GM21528 (cell line): ENCODE measurements at regions not wholly inside any gene's neighbourhood (a gene's known extent, or its start where the extent isn't known, plus 50 kb on each side); places are given as distances from the start of the nearest gene placed in this dataset.

ENCODE experiments used
- ATAC-seq: cut with Tn5 transposase; IDR thresholded peaks from one replicate; pipeline ENCODE4 v1.9.1; 2021; ENCODE audit warnings: mild to moderate bottlenecking, moderate library complexity; ENCODE audit not compliant: unreplicated experiment, low FRiP score

DNA sequence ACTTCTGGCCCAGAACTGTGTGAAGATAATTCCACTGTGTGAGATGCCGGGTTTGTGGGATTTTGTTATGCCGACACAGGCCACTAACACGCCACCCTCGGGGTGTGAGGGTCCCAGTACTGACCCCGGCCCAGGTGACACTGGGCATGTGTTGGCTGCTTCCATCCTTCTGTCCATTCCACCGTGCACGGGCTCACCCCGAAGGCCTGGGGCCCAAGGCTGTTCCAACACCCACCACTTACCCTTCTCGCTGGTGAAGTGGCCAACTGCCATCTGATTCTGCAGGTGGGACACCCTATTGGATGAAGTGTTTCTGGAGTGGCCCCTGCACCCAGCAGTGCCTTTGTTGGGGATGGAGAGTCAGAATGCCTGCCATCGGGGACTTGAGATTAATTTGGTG is 1307.5 kb downstream of the BRD1 start:
- no peak for ATAC-seq

DNA sequence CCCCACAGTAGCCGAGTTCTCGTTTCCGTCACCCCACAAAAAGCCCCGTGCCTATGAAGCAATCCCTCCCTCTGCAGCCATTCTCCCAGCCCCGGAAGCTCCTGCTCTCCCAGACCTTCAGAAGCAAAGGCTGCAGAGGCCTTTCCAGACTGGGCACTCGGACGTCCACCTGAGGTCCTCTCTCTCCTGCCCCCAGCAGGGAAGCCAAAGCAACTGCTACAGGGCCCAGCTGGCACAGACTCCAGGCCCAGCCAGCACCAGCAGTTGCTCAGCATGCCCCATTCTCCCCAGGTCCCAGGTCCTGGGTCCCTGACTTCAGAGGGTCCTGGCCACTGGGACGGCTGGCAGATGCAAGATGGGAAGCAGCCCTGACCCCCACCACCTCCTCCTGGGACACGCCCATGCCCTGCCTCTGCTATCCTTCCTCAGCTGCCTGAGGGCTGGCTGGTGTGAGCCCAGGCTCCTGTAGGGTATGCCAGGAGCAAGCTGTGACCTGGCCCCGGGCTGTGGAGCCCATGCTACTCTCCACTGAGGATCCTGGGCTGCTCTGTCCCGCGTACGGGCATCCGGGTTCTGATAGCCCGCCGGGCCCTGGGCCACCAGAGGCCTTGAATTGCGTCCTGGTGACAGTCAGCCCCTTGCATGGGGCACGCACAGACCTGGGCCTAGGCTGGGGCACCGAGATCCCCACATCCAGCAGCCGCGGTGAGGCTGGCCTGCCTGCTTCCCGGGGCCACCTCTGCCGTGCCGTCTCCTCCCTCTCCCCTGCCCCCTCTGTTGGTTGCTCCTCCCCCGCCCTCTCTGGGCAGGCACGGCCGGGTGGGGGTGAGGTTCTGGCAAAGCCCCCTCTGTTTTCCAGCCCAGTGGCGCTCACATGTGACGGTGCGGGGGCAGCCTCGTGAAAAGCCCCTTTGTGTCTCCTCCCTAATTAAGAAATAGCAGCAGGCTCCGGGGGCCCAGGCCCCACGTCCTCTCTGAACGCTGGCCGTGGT is 1310.3 kb downstream of the BRD1 start:
- ATAC-seq = no peak

DNA sequence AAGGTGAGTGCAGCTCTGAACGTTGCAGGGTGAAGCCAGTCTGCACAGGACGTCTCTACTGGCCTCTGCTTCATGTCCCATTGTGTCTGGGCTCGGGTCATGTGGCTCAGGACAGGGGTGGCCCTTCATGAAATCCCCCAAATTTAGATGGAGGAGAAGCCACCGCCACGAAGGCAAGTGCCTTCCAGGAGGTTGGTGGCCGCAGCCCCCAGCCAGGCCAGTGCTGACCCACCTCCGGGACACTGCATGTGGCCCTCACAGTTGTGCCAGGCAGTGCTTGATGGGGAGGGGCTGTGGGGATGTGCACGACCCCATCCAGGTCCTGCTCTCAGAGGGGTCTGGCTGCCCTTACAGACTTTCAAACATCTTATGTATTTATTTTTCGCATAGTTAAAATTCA is 1311.1 kb downstream of the BRD1 start:
- no peak for ATAC-seq

DNA sequence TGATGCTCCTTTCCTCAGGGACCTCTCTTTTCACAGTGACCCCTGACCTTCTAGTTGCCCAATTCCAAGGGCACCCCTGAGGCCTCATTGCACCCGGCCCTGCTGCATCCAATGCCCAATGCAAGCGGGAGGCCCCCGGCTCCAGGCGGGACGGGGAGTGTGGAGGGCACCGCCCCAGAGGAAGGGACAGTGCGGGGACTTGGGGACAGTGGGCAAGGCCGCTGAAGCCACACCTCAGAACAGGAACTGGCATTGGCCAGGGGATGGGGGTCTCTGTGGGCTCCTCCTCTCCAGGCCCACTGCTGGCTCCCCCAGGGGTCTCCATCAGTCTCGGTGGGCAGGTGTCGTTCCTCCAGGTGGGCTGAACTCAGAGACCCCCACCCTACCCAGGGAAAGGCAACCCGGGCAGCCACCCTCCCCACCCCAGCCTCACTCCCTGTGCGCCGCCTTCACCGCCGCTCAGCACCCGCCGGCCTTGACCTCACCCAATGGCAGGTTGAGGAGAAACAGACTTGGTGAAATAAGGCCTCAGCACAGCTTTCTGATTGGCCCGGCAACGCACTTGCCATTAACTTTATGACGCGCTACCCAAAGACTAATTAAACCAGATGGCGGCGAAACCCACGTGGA is 1312.0 kb downstream of the BRD1 start:
- ATAC-seq = no peak

DNA sequence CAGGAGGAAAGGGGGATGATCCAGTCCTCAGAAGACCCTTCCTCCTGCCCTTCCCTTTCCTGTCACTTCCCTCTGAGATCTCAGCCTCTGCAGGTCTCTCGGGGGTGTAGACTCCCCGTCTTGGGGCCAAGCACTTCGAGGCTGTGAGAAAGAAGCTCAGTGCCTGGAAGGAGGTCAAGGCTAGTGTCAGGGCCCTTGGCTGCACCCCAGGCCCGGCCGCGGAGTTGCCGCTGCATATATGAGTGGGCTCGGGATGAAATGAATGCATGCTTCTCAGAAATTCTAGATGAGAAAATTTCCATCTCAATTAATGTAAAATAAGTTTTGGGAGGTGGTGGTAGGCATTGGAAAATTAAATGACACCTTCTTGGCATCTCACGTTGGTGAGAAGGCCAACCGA is 1313.7 kb downstream of the BRD1 start:
- no peak for ATAC-seq

GRCh38 chr22:48513446-48513845 is 1314.2 kb downstream of the BRD1 start:
- no peak for ATAC-seq

DNA sequence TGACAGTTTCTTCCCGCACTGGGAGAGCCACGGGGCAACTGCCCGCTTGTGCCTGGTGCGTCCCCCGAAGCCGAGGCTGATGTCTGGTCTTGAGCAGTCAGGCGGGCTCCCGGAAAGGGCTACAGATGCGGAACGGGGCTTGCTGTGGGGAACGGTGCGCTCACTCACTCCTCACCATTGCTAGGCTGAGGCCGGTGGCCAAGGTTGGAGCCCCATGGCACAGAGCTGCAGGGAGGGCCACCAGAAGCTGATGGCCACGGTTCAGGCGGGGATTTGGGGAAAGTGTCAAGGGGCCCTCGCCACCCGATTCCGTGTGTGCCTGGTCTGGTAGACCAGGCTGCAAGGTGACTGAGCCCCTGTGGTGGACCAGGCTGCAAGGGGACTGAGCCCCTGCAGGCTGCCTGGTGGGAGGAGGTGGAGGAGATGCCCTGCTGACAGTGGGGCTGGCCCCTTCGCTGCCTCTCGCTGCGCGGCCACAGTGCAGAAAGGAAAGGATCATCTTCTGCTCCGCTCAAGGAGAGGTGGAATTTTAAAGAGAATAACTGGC is 1315.8 kb downstream of the BRD1 start:
- ATAC-seq = no peak

DNA sequence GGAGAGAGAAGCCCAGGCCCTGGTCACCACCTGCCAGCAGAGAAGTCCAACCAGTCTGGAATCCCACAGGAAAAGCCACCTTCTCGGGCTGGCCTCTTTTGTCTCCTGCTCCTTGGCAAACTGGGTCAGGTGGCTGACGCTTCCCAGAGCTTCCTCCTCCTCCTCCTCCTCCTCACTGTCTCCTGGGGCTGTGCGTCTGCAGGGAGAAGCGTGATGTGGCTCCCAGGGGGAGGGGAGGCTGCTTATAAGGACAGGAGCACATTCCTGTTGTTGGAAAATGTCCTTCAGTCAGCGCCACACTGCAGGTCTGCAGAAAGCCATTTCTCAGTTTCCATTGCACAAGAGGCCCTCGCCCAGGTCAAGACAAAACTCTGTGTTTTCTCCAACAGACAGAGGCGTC is 1316.5 kb downstream of the BRD1 start:
- ATAC-seq = no peak

GRCh38 chr22:48510599-48510998 is 1317.1 kb downstream of the BRD1 start:
- ATAC-seq = no peak

GRCh38 chr22:48507595-48508350 is 1319.9 kb downstream of the BRD1 start:
- ATAC-seq = no peak

GRCh38 chr22:48507171-48507570 is 1320.5 kb downstream of the BRD1 start:
- ATAC-seq = no peak

DNA sequence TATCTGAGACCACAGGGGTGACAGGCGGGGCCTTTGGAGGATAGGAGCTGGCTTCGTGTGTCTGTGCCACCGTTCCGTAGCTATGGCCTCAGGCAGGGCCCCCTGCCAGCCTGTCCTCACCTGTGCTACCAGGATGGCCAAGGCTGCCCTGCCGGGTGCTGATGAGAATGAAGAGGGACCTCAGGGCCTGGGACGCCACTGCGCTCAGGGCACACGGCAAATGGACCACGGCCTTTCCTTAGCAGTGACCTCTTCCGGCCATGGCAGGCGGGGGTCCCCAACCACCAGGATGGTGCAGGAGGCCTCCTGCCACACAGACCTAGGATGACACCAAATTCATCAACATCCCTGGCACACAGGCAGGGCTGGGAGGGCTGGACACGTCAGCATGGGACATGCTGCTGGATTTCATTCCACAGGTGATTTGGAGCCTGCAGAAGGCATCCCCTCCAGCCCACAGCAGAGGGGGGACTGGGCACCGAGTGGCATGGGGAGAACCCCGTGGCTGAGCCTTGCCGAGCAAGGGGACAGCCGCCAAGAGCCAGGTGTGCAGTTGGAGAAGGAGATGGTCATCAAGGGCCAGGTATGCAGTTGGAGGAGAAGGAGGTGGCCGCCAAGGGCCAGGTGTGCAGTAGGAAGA is 1321.0 kb downstream of the BRD1 start:
- no peak for ATAC-seq

DNA sequence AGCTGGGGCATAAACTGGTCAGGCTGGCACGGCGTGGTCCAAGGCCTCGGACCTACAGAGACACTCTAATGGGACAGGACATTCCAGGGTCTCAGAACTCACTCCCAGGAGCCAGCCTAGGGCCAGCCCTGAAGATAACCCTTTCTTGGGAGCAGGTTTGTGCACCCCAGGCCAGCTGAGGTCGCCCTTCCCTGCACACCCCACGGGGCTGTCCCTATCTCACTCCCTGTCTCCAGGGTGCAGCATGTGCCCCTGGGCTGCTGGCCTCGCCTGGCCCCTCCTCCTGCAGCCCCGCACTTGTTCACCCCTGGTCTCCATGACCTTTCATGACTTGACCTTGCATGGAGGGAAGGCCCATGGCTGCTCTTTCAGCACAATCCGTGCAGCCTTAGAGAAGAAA is 1321.8 kb downstream of the BRD1 start:
- no peak for ATAC-seq

DNA sequence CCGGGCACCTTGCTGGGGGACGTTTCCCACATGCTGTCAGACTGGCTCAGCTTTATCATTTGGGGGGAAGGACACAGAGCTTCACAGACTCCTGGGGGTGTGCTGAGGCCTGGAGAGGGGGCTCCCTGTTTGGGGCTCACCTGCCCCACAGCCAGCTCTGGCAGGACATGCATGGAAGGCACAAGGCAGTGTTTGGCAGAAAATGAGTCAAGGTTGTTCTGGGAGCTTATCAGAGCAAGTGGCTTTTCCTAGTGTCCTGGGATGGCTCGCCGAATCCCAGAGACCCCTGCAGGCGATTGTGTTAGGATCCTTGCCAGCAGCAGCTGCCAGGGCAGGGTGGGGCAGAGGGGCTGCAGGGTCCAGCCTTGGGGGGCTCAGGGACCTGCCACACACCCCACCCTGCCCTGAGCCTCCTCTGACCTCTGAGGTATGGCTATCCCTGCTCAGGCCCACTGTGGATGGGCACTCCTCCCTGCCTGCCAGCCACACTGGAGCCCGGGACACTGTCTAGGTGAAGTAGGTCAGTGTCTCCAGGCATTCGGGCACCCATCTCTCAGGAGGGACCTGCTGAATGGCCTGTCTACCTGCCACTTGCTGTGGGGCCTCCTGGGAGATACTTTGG is 1323.0 kb downstream of the BRD1 start:
- ATAC-seq = no peak

GRCh38 chr22:48503876-48504275 is 1323.8 kb downstream of the BRD1 start:
- ATAC-seq = no peak

- no peak for ATAC-seq
Observed at GRCh38 chr22:48503035-48503625, 1324.5 kb downstream of the BRD1 start.

DNA sequence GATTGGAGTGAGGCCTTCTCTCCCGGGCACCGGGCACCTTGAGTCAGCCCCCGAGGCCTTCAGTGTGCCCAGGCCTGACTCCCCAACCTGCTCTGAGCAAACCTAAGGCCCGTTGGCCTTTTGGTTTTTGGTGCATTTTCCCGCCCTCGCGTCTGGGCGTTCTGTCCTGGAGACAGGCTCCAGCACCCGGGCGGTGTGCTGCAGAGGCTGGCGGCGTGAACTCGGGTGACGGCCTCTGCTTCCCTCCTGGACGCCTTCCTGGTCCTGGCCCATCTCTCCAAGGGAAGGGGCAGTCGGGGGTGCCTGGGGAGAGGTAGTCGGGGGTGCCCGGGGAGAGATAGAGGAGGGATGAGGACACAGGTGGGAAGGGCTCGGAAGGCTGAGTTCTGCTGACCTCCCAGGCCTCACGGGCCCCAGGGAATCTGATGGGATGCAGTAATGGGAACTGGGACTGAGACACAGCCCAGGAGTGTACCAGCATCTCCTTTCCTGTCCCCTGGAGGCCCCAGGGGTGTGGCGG is 1326.4 kb downstream of the BRD1 start:
- ATAC-seq = no peak

DNA sequence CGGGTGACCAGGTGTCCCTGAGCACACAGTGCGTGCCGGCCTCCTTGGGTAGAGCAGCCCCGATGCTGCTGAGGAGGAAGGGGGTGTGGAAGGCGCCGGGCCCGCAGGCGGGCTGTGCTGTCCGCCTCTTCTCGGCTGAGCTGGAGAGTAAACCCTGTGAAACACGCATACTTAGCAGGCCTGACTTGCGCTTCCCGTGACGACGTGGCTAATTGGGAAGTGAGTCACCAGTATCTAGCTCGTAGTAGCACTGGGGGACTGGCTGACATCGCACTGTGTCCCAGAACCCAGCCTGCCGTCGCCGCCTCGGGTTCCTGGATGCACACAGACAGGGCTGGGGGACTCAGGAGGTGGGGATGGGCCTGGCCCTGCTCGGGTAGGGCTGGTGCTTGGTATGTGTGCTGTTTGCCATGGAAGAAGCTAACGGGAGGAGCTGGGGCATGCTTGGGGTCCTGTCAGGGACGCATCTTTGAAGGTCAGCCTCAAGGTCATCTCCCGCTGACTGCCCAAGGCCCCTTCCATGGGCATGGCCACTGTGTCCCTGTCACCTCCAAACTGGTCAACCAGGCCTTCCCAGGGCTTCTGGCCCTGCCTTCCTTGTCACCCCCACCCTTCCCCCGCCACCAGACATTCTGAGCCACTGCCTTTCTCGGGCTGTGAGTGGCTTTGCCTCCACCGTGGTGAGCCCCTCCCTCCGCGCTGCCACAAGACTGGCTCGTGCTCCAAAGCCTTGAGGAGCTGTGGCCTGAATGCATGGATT is 1327.0 kb downstream of the BRD1 start:
- ATAC-seq = no peak
